GM06990 (cell line): ENCODE measurements at regions not wholly inside any gene's neighbourhood (a gene's known extent, or its start where the extent isn't known, plus 50 kb on each side); places are given as distances from the start of the nearest gene placed in this dataset.
A peak's percentile ranks its signal among the peaks of the same experiment; 100 is the strongest.
"Not testable (repeated sequence)": the region's sequence is repeated elsewhere in the genome, so short reads cannot be mapped to it uniquely, and the experiment has no call there.

Source experiments
- DNase-seq: peaks from one replicate; pipeline ENCODE4 v3.0.0-alpha.2; 2011; ENCODE audit not compliant: insufficient read length; ENCODE audit errors: extremely low read depth
- H3K27me3 ChIP-seq: replicated peaks from 2 replicates; pipeline ENCODE4 v1.6.0; 2011; ENCODE audit warnings: low read length; ENCODE audit not compliant: control insufficient read depth, insufficient read depth
- H3K36me3 ChIP-seq: 2 replicates; pipeline ENCODE4 v1.5.1; 2011; ENCODE audit warnings: low read length; ENCODE audit not compliant: control insufficient read depth, insufficient read depth
- H3K4me3 ChIP-seq: replicated peaks from 2 replicates; pipeline ENCODE4 v1.5.1; 2011; ENCODE audit warnings: low read depth, mild to moderate bottlenecking, control low read depth, low read length
- CTCF ChIP-seq: IDR thresholded peaks from 2 replicates; pipeline ENCODE4 v1.5.1; 2011; ENCODE audit warnings: low read length, control low read depth, mild to moderate bottlenecking, inconsistent platforms; ENCODE audit not compliant: insufficient read depth, poor library complexity, severe bottlenecking

GRCh38 chr10:123391275-123392028 is 237.2 kb downstream of the BUB3 start:
- no peaks in the 10 kb centered on the region for H3K27me3 ChIP-seq
- H3K4me3 ChIP-seq = peak overlapping the region; percentile 18; the same call in 1 of the 2 replicates
- no peak for TF ChIP-seq CTCF
- peak; percentile 81 for DNase-seq
- H3K36me3 ChIP-seq = no peaks in the 10 kb centered on the region

- H3K27me3 ChIP-seq = no peaks in the 10 kb centered on the region
- no peaks in the 10 kb centered on the region for H3K36me3 ChIP-seq
- DNase-seq = peak; percentile 88
- H3K4me3 ChIP-seq = peak overlapping the region; percentile 33
- no peak for TF ChIP-seq CTCF
Observed at GRCh38 chr10:123392182-123392963, 238.2 kb downstream of the BUB3 start.

GRCh38 chr10:123393170-123393569 is 239.0 kb downstream of the BUB3 start:
- Histone ChIP-seq H3K27me3 (no peaks in the 10 kb centered on the region), H3K36me3 (no peaks in the 10 kb centered on the region), H3K4me3 (peak overlapping the region; percentile 33)
- no peak for TF ChIP-seq CTCF
- no peak for DNase-seq

GRCh38 chr10:123394382-123394781 is 240.2 kb downstream of the BUB3 start:
- TF ChIP-seq CTCF = no peak
- Histone ChIP-seq H3K36me3 (no peaks in the 10 kb centered on the region), H3K27me3 (no peaks in the 10 kb centered on the region), H3K4me3 (no peak overlapping the region)
- no peak for DNase-seq

- H3K27me3 ChIP-seq, DNase-seq, H3K36me3 ChIP-seq, H3K4me3 ChIP-seq: not testable (repeated sequence)
Observed at GRCh38 chr10:123395234-123395633, 241.0 kb downstream of the BUB3 start.

- H3K4me3 ChIP-seq = no peak overlapping the region
- DNase-seq = peak; percentile 38
Observed at GRCh38 chr10:123395906-123396305, 241.7 kb downstream of the BUB3 start.

More at GRCh38 chr10:123395906-123396305, 241.7 kb downstream of the BUB3 start:
- Histone ChIP-seq H3K36me3 (no peaks in the 10 kb centered on the region), H3K27me3 (no peaks in the 10 kb centered on the region)
- TF ChIP-seq CTCF = no peak
